Effector memory CD4-positive, alpha-beta T cell (primary cell): ENCODE measurements at regions not wholly inside any gene's neighbourhood (a gene's known extent, or its start where the extent isn't known, plus 50 kb on each side); places are given as distances from the start of the nearest gene placed in this dataset.

Experiments used
- DNase-seq, 3 donors: peaks; one replicate each; pipeline ENCODE4 v3.0.0-alpha.2; 2020
- H3K27ac ChIP-seq: 2 replicates; pipeline ENCODE4 v1.7.0; 2013; ENCODE audit warnings: mild to moderate bottlenecking, low read length, moderate library complexity; ENCODE audit not compliant: insufficient read depth, poor library complexity, severe bottlenecking
- H3K27me3 ChIP-seq: replicated peaks from 2 replicates; pipeline ENCODE4 v1.7.0; 2013; ENCODE audit warnings: mild to moderate bottlenecking, low read length; ENCODE audit not compliant: insufficient read depth, control insufficient read depth, poor library complexity, severe bottlenecking
- H3K36me3 ChIP-seq: 2 replicates; pipeline ENCODE4 v1.7.0; 2013; ENCODE audit warnings: mild to moderate bottlenecking, low read length, moderate library complexity; ENCODE audit not compliant: control insufficient read depth, insufficient read depth
- H3K4me1 ChIP-seq: 2 replicates; pipeline ENCODE4 v1.7.0; 2013; ENCODE audit warnings: low read length, mild to moderate bottlenecking; ENCODE audit not compliant: control insufficient read depth, insufficient read depth, poor library complexity, severe bottlenecking
- H3K4me3 ChIP-seq: 2 replicates; pipeline ENCODE4 v1.7.0; 2013; ENCODE audit warnings: low read length, low read depth, mild to moderate bottlenecking; ENCODE audit not compliant: insufficient read depth, poor library complexity, severe bottlenecking
- H3K9me3 ChIP-seq: 2 replicates; pipeline ENCODE4 v1.7.0; 2013; ENCODE audit warnings: mild to moderate bottlenecking, low read length, moderate library complexity; ENCODE audit not compliant: control insufficient read depth

GRCh38 chr7:32158076-32158475 is 87.9 kb upstream of the PDE1C start:
- no peaks in the 10 kb centered on the region for H3K9me3 ChIP-seq
- H3K27ac ChIP-seq, result no peak overlapping the region

GRCh38 chr7:32155712-32156111 is 85.5 kb upstream of the PDE1C start:
- H3K27me3 ChIP-seq, result no peaks in the 10 kb centered on the region
- H3K36me3 ChIP-seq, result no peaks in the 10 kb centered on the region
- DNase-seq, result no peak
- H3K4me1 ChIP-seq, result no peaks in the 10 kb centered on the region
- no peaks in the 10 kb centered on the region for H3K9me3 ChIP-seq
- H3K4me3 ChIP-seq, result no peak overlapping the region
- no peak overlapping the region for H3K27ac ChIP-seq

More at GRCh38 chr7:32158076-32158475, 87.9 kb upstream of the PDE1C start:
- Histone ChIP-seq H3K4me3 (no peak overlapping the region), H3K4me1 (no peaks in the 10 kb centered on the region), H3K27me3 (no peaks in the 10 kb centered on the region), H3K36me3 (no peaks in the 10 kb centered on the region)
- DNase-seq, result no peak

- H3K4me3 ChIP-seq, result no peak overlapping the region
- no peaks in the 10 kb centered on the region for H3K36me3 ChIP-seq
- H3K27ac ChIP-seq, result no peak overlapping the region
- no peak for DNase-seq
- H3K27me3 ChIP-seq, result no peaks in the 10 kb centered on the region
- H3K9me3 ChIP-seq, result no peaks in the 10 kb centered on the region
- H3K4me1 ChIP-seq, result no peaks in the 10 kb centered on the region
These were observed 84.6 kb upstream of the PDE1C start for GRCh38 chr7:32154797-32155196.

- H3K27me3 ChIP-seq, result no peaks in the 10 kb centered on the region
- H3K27ac ChIP-seq, result no peak overlapping the region
- no peak for DNase-seq
- H3K36me3 ChIP-seq, result no peaks in the 10 kb centered on the region
- H3K4me3 ChIP-seq, result no peak overlapping the region
- H3K9me3 ChIP-seq, result no peaks in the 10 kb centered on the region
- H3K4me1 ChIP-seq, result no peaks in the 10 kb centered on the region
These were observed 82.8 kb upstream of the PDE1C start for GRCh38 chr7:32153006-32153405.

- Histone ChIP-seq H3K36me3 (no peaks in the 10 kb centered on the region), H3K27ac (no peak overlapping the region), H3K27me3 (no peaks in the 10 kb centered on the region), H3K4me3 (no peak overlapping the region), H3K9me3 (no peaks in the 10 kb centered on the region), H3K4me1 (no peaks in the 10 kb centered on the region)
- DNase-seq, result no peak
These were observed 82.4 kb upstream of the PDE1C start for GRCh38 chr7:32152576-32152975.

- no peak for DNase-seq
- H3K27ac ChIP-seq, result no peak overlapping the region
- no peaks in the 10 kb centered on the region for H3K36me3 ChIP-seq
- no peaks in the 10 kb centered on the region for H3K27me3 ChIP-seq
- H3K9me3 ChIP-seq, result no peaks in the 10 kb centered on the region
- H3K4me3 ChIP-seq, result no peak overlapping the region
- no peaks in the 10 kb centered on the region for H3K4me1 ChIP-seq
These were observed 80.4 kb upstream of the PDE1C start for GRCh38 chr7:32150589-32150988.

- Histone ChIP-seq H3K4me1 (no peaks in the 10 kb centered on the region), H3K27me3 (no peaks in the 10 kb centered on the region), H3K9me3 (no peaks in the 10 kb centered on the region), H3K36me3 (no peaks in the 10 kb centered on the region), H3K4me3 (no peak overlapping the region), H3K27ac (no peak overlapping the region)
- no peak for DNase-seq
These were observed 79.8 kb upstream of the PDE1C start for GRCh38 chr7:32150039-32150438.

GRCh38 chr7:32147546-32148268 is 77.5 kb upstream of the PDE1C start:
- H3K4me3 ChIP-seq, result no peak overlapping the region
- H3K36me3 ChIP-seq, result no peaks in the 10 kb centered on the region
- H3K27ac ChIP-seq, result no peak overlapping the region
- no peak for DNase-seq
- no peaks in the 10 kb centered on the region for H3K4me1 ChIP-seq
- H3K27me3 ChIP-seq, result no peaks in the 10 kb centered on the region
- no peaks in the 10 kb centered on the region for H3K9me3 ChIP-seq

- no peaks in the 10 kb centered on the region for H3K27me3 ChIP-seq
- H3K36me3 ChIP-seq, result no peaks in the 10 kb centered on the region
- H3K4me3 ChIP-seq, result no peak overlapping the region
- no peak for DNase-seq
- no peaks in the 10 kb centered on the region for H3K4me1 ChIP-seq
- no peak overlapping the region for H3K27ac ChIP-seq
- H3K9me3 ChIP-seq, result no peaks in the 10 kb centered on the region
These were observed 75.7 kb upstream of the PDE1C start for GRCh38 chr7:32145911-32146310.

- H3K9me3 ChIP-seq, result no peaks in the 10 kb centered on the region
- H3K27ac ChIP-seq, result no peak overlapping the region
- no peaks in the 10 kb centered on the region for H3K36me3 ChIP-seq
- H3K4me1 ChIP-seq, result no peaks in the 10 kb centered on the region
- no peak overlapping the region for H3K4me3 ChIP-seq
- DNase-seq, result no peak
- H3K27me3 ChIP-seq, result no peaks in the 10 kb centered on the region
These were observed 74.5 kb upstream of the PDE1C start for GRCh38 chr7:32144676-32145075.
